ENCODE measurements at regions not wholly inside any gene's neighbourhood (a gene's known extent, or its start where the extent isn't known, plus 50 kb on each side); places are given as distances from the start of the nearest gene placed in this dataset.

GRCh38 chr3:81094986-81095385 lies 666.5 kb downstream of the GBE1 start:
- intact Hi-C loops (cut with DNase I) = no loop called here
- no peak for ATAC-seq
- DNase-seq = no peak
- H3K4me3 ChIP-seq = no peak overlapping the region
- H3K27me3 ChIP-seq = no peaks in the 10 kb centered on the region
- no peak overlapping the region for H3K27ac ChIP-seq
- no peak for TF ChIP-seq CTCF (IDR thresholded peaks at IDR 0.05)
- no peaks in the 10 kb centered on the region for H3K36me3 ChIP-seq
- peaks cover 0 to 4% of the 10 kb centered on the region in 2 donors for H3K9me3 ChIP-seq
- no peaks in the 10 kb centered on the region for H3K4me1 ChIP-seq

- no peaks in the 10 kb centered on the region for H3K36me3 ChIP-seq
- H3K9me3 ChIP-seq = peaks cover 0 to 4% of the 10 kb centered on the region in 2 donors
- no peak overlapping the region for H3K27ac ChIP-seq
- DNase-seq (no peak), ATAC-seq (no peak)
- H3K4me3 ChIP-seq = no peak overlapping the region
- no peak for TF ChIP-seq CTCF (IDR thresholded peaks at IDR 0.05)
- no peaks in the 10 kb centered on the region for H3K27me3 ChIP-seq
- intact Hi-C loops (cut with DNase I) = no loop called here
- no peaks in the 10 kb centered on the region for H3K4me1 ChIP-seq
Measured at GRCh38 chr3:81087607-81088006, 673.8 kb downstream of the GBE1 start.

GRCh38 chr3:81086348-81086747 lies 675.1 kb downstream of the GBE1 start:
- peaks cover 0 to 4% of the 10 kb centered on the region in 2 donors for H3K9me3 ChIP-seq
- no peaks in the 10 kb centered on the region for H3K4me1 ChIP-seq
- H3K36me3 ChIP-seq = no peaks in the 10 kb centered on the region
- ATAC-seq = no peak
- DNase-seq = no peak
- no peak overlapping the region for H3K27ac ChIP-seq
- no peak for TF ChIP-seq CTCF (IDR thresholded peaks at IDR 0.05)
- intact Hi-C loops (cut with DNase I) = no loop called here
- no peak overlapping the region for H3K4me3 ChIP-seq
- no peaks in the 10 kb centered on the region for H3K27me3 ChIP-seq

DNA sequence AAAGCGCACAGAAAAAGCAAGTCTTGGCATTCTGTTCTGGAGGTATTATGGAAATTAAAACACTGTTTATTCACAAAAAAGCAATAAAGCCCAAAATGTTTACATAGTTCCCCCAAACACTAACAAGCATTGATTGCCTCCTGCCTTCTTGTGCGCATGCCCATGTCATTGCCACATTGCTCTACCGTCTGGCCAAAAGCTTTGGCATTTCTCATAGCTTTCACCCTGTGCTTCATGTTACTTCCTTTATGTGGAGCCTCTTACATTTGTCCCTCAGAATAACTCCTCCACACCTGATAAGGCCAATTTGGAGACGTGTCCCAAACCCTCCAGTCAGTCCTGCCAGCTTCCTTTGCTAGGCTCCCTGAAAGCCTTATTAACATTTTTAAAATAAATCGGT lies 680.8 kb downstream of the GBE1 start:
- H3K27ac ChIP-seq = no peak overlapping the region
- DNase-seq (peak in 1 of 4 donors; percentile 5), ATAC-seq (no peak)
- TF ChIP-seq CTCF (IDR thresholded peaks at IDR 0.05) = no peak
- H3K4me3 ChIP-seq = no peak overlapping the region
- H3K4me1 ChIP-seq = no peaks in the 10 kb centered on the region
- H3K27me3 ChIP-seq = no peaks in the 10 kb centered on the region
- no peaks in the 10 kb centered on the region for H3K9me3 ChIP-seq
- intact Hi-C loops (cut with DNase I) = no loop called here
- H3K36me3 ChIP-seq = no peaks in the 10 kb centered on the region

DNA sequence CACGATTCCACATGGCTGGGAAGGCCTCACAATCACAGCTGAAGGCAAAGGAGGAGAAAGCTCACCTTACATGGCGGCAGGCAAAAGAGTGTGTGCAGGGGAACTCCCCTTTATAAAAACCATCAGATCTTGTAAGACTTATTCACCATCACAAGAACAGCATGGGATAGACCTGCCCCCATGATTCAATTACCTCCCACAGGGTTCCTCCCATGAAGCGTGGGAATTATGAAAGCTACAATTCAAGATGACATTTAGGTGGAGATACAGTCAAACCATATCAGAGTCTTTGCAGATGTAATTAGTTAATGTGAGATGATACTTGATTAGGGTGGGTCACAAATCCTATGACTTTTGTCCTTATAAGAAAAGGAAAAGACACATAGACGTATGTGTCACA lies 688.9 kb downstream of the GBE1 start:
- no peaks in the 10 kb centered on the region for H3K4me1 ChIP-seq
- no peaks in the 10 kb centered on the region for H3K27me3 ChIP-seq
- DNase-seq = no peak
- TF ChIP-seq CTCF (IDR thresholded peaks at IDR 0.05) = no peak
- no peaks in the 10 kb centered on the region for H3K36me3 ChIP-seq
- H3K27ac ChIP-seq = no peak overlapping the region
- intact Hi-C loops (cut with DNase I) = no loop called here
- H3K4me3 ChIP-seq = no peak overlapping the region
- ATAC-seq = no peak
- peaks cover 0 to 5% of the 10 kb centered on the region in 2 donors for H3K9me3 ChIP-seq
